HG02973 (cell line): ENCODE measurements at regions not wholly inside any gene's neighbourhood (a gene's known extent, or its start where the extent isn't known, plus 50 kb on each side); places are given as distances from the start of the nearest gene placed in this dataset.
"Not testable (repeated sequence)": the region's sequence is repeated elsewhere in the genome, so short reads cannot be mapped to it uniquely, and the experiment has no call there.

Source experiments
- ATAC-seq: cut with Tn5 transposase; IDR thresholded peaks from one replicate; pipeline ENCODE4 v1.9.1; 2021; ENCODE audit warnings: moderate library complexity; ENCODE audit not compliant: unreplicated experiment

- not testable (repeated sequence) for ATAC-seq
Measured at GRCh38 chr14:106323970-106324369, 797.6 kb downstream of the TMEM121 start.

GRCh38 chr14:106327234-106327633, 800.9 kb downstream of the TMEM121 start:
- no peak for ATAC-seq

- not testable (repeated sequence) for ATAC-seq
Measured at GRCh38 chr14:106327702-106328353, 801.4 kb downstream of the TMEM121 start.

- ATAC-seq = not testable (repeated sequence)
Measured at GRCh38 chr14:106329243-106329642, 802.9 kb downstream of the TMEM121 start.

- peak; percentile 56 for ATAC-seq
Measured at GRCh38 chr14:106329987-106330774, 803.8 kb downstream of the TMEM121 start.

- ATAC-seq = peak; percentile 51
Measured at GRCh38 chr14:106334428-106335109, 808.2 kb downstream of the TMEM121 start.

- ATAC-seq = not testable (repeated sequence)
Measured at GRCh38 chr14:106335110-106335429, 808.7 kb downstream of the TMEM121 start.

GRCh38 chr14:106338775-106339174, 812.4 kb downstream of the TMEM121 start:
- not testable (repeated sequence) for ATAC-seq

GRCh38 chr14:106340658-106341057, 814.3 kb downstream of the TMEM121 start:
- not testable (repeated sequence) for ATAC-seq

- ATAC-seq = not testable (repeated sequence)
Measured at GRCh38 chr14:106341161-106341560, 814.8 kb downstream of the TMEM121 start.

GRCh38 chr14:106343626-106344025, 817.2 kb downstream of the TMEM121 start:
- no peak for ATAC-seq

GRCh38 chr14:106344065-106344614, 817.8 kb downstream of the TMEM121 start:
- ATAC-seq = not testable (repeated sequence)

GRCh38 chr14:106344791-106345479, 818.6 kb downstream of the TMEM121 start:
- not testable (repeated sequence) for ATAC-seq

GRCh38 chr14:106346084-106346483, 819.7 kb downstream of the TMEM121 start:
- no peak for ATAC-seq

GRCh38 chr14:106346534-106347290, 820.3 kb downstream of the TMEM121 start:
- no peak for ATAC-seq

- ATAC-seq = no peak
Measured at GRCh38 chr14:106347291-106347778, 821.0 kb downstream of the TMEM121 start.

GRCh38 chr14:106347890-106348755, 821.7 kb downstream of the TMEM121 start:
- ATAC-seq = no peak

- not testable (repeated sequence) for ATAC-seq
Measured at GRCh38 chr14:106348873-106349540, 822.6 kb downstream of the TMEM121 start.
